GM18867 (cell line): ENCODE measurements at regions not wholly inside any gene's neighbourhood (a gene's known extent, or its start where the extent isn't known, plus 50 kb on each side); places are given as distances from the start of the nearest gene placed in this dataset.

Source experiments
- ATAC-seq: cut with Tn5 transposase; IDR thresholded peaks from one replicate; pipeline ENCODE4 v1.9.1; 2021; ENCODE audit warnings: mild to moderate bottlenecking, moderate library complexity; ENCODE audit not compliant: unreplicated experiment

DNA sequence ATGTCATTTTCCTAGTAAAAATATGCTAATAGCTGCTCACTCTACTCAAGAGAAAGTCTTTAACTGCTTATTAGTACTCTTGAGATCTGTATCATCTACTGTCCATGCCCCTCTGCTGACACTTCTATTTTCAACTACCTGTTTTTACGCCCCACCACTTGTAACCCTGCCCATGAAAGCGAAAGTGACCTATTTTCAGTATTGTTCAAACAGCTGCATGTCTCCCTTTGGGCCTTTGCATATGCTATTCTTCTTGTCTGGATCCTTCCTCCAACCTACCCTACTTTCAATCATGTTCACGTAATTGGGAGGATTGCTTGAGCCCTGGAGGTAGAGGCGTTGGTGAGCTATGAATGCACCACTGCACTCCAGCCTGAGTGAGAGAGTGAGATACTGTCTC, 1481.3 kb downstream of the GATA3 start:
- ATAC-seq = peak; percentile 96

DNA sequence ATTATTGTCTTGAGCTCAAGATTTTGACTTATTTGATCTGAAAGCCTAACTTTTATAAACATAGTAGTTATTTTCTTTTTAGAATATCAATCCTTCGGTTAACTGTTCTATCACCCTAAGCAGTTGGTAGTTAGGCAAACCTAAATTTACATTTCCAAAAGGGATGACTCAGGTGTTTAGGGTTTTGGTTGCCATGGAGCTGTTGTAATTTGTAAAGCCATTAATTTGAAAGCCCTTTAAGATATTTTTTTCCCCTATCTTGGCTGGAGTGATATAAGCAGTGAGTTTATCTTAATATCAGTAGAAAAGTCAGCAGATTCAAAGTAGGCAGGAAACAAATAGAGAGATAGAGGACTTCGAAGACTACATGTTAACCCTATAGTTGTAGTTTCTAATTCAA, 1472.6 kb upstream of the CELF2 start:
- ATAC-seq = no peak

DNA sequence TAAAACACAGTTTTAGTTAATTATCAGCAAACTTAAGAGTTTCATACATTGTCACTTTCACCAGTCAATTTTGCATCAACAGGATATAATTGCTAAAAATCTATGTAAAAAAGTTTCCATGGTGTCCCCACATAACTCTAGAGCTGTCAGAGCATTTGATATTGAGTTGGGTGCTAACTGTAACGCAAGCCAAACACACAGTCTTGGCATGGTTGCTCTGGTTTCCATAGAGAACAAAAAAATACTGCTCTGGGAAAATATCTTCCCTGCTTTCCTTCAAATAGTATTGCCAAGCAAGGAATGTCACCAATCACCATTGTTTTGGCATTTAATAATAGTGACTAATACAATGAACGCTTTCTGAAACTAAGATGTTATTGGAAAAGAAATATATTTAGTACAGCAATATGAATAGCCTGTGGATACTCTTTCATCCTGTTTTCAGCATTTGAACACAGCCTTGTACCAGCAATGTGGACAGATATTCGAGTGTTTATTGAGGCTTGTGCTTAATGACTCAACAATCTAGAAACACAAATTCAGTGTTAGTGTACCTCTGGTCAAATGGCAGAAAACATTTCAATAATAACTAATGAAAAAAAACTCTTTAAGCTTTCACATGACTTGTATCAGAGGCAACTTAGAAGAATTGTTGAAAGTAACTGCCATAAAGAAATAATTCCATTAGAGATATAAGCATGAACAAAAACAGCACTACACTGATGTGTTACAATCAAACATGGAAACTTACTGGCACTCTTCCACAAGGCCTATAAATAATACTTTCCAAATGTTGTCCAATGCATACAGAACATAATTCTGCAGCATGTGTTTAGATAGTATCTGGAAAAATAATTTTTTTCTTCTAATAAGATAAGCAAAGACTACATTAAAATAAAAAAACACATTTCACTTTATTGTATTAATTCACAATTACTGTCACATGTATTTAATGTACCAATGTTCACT, 1469.5 kb upstream of the CELF2 start:
- ATAC-seq = no peak

DNA sequence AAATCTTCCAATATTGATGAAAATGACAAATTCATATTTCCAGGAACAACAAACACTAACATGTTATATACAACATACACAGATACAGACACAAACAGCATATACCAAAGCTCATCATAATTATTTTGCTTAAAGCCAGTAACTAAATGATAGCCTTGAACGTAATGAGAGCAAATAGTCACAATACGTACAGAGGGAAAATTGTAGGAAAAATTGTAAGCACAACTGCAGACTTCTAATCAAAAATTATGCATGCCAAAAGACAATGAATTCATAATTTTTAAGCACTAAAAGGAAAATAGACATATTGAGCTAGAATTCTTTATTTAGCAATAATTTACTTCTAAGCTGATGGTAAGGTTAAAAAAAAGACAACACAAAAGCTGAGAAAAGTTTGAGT, 1466.9 kb upstream of the CELF2 start:
- no peak for ATAC-seq

DNA sequence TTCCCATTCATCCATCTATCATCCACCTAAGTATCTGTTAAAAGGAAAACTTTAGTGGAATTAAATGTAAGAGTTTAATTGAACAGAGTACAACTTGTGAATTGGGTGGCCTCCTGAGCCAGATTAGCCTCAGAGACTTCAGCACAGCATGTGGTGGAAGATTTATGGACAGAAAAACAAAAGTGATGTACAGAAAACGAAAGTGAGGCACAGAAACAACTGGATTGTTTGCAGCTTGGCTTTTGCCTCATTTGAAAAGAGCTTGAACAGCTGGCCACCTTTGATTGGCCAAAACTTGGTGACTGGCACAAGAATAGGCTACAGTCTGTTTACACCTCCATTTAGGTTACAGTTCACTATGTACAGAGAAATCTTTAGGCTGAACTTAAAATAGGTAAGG, 1463.4 kb upstream of the CELF2 start:
- no peak for ATAC-seq

DNA sequence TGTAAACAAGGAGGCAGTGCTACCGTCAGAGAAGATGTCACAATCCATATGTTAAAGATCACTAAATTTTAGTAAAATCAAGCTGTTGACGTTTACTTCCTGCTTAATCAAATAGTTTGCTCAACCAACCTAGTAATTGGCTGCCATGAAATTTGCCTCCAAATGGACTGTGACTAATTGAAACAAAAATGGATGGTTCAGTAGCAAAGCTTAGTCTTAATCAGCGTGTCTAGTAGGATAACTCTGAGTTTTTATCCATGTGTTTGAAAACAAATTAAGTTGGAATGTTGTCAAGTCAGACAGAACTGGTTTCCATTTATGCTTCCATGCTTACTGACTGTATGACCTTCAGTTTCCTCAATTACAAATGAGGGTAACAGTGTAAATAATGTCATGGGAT, 1456.7 kb upstream of the CELF2 start:
- ATAC-seq = no peak

DNA sequence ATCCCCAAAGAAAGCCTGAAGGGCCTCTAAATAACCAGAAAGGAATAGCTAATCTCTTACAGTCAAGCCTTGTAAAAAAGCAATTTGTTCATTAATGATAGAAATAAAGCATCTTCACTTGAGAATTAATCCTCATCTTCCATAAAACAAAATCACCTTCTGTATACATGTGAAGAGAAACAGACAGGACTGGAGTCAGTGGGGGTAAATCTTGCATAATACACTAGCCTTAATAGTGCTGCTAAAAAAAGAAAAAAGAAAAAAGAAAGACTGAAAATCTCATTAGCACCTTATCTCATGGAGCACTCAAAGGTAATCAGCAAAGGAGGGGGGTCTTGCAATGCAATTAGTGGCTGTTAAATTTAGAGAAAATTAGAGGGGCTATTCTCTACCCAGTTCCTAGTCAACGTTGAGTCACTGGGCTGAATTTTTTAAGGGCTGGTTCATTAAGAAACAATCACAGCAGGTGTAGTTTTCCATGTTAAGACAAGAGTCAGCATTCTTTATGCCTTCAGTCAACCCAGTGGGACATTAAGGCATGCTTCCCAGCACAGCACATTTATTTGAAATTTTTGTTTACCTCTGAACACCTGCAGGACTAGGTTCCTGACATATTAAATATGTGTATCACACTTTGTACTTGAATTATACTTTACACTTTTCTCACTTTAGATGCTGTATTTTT, 1455.7 kb upstream of the CELF2 start:
- no peak for ATAC-seq

DNA sequence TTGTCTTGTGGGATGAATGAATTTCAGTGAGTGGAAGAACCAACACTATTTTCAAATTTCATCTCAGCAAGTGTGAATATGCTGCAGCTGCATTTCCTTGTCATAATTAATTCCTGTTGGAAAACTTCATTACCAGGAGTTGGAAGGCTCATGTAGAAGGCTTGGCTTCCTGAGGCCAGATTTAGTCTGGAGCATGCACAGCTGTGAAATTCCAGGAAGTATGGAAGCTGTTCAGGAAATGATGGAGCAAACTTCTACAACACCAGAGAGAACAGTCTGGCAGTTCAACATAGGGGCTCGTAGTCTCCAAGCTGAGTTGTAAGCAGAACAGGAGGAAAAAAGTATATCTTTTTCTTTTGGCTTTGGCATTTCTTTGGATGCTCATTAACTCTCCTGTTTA, 1439.9 kb upstream of the CELF2 start:
- ATAC-seq = no peak

- ATAC-seq = no peak
These were observed 1438.5 kb upstream of the CELF2 start for GRCh38 chr10:9579110-9579705.

- ATAC-seq = peak; percentile 55
These were observed 1434.9 kb upstream of the CELF2 start for GRCh38 chr10:9582803-9583202.

GRCh38 chr10:9596368-9596920, 1421.2 kb upstream of the CELF2 start:
- no peak for ATAC-seq

- ATAC-seq = no peak
These were observed 1414.7 kb upstream of the CELF2 start for GRCh38 chr10:9602998-9603397.

GRCh38 chr10:9603972-9604371, 1413.7 kb upstream of the CELF2 start:
- no peak for ATAC-seq

DNA sequence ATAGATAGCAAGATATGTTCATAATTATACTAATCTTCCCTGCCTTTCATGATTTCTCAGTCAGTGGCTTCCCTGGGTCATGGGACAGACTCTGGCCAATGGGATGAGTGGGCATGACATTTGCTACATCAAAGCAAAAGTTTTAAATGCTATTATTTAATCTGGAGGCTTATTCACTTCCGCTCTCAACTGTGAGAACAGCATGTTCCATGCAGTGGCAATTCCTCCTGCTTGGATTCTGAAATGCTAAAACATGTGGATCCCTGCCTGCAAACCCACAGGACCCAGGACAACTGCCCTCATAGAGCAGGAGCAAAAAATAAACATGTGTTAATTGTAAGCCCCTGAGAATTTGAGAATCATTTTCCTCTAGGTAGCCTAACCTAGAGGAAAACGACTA, 1412.4 kb upstream of the CELF2 start:
- no peak for ATAC-seq

GRCh38 chr10:9608602-9609001, 1409.1 kb upstream of the CELF2 start:
- no peak for ATAC-seq

GRCh38 chr10:9613338-9614075, 1404.2 kb upstream of the CELF2 start:
- peak; percentile 92 for ATAC-seq

DNA sequence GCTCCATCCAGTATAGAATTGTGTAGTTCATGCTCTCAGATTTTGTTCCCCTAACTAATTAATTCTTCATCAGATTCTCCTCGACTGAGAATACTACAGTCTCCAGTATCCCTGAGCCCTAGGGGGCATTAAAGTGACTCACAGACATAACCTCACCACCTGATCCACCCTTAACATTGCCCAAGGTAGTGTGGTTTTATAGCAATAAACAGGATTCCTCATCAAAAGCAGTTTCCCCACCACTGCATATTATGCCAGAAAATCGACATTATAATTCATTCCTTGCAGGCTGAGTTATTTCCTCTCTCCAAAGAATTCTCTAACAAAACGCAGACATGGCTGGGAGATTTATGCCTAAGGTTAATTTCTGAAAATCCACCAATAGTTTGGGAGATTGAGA, 1402.5 kb upstream of the CELF2 start:
- ATAC-seq = no peak

GRCh38 chr10:9621216-9621615, 1396.5 kb upstream of the CELF2 start:
- ATAC-seq = no peak

- ATAC-seq = no peak
These were observed 1392.4 kb upstream of the CELF2 start for GRCh38 chr10:9625304-9625703.

- no peak for ATAC-seq
These were observed 1383.2 kb upstream of the CELF2 start for GRCh38 chr10:9634466-9634865.

DNA sequence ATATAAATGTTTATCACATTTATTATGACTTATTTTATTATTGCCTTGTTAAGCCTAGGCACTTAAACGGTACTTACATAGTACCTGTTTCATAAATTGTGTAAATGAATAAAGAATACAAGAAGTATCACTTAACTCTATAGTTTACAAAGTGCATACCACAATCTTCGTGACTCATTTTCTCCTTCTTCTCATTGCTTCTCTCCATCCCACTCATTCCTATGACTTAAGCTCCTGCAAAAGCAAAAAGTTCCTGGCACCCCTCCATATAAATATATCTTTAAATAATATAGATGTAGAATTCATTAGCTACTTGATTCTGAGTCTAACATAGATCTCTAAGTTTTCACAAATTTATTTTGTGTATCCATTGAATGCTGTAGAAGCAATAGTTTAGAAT, 1382.0 kb upstream of the CELF2 start:
- no peak for ATAC-seq
